22Rv1 (cell line): ENCODE measurements at regions not wholly inside any gene's neighbourhood (a gene's known extent, or its start where the extent isn't known, plus 50 kb on each side); places are given as distances from the start of the nearest gene placed in this dataset.
A peak's percentile ranks its signal among the peaks of the same experiment; 100 is the strongest.

ENCODE experiments used
- H3K27ac ChIP-seq: fragments of 450-650 bp; 2 replicates; pipeline ENCODE4 v1.5.1; 2017
- ZFX ChIP-seq: fragments of 450-650 bp; IDR thresholded peaks from 2 replicates; pipeline ENCODE4 v1.6.1; 2017; ENCODE audit warnings: antibody characterized with exemption, borderline replicate concordance
- TF ChIP-seq, protein P1 (sequence below): fragments of 450-650 bp; IDR thresholded peaks from 2 replicates; pipeline ENCODE4 v1.5.1; 2017; ENCODE audit warnings: mild to moderate bottlenecking

- no peak overlapping the region for H3K27ac ChIP-seq
- TF ChIP-seq, protein P1, sequence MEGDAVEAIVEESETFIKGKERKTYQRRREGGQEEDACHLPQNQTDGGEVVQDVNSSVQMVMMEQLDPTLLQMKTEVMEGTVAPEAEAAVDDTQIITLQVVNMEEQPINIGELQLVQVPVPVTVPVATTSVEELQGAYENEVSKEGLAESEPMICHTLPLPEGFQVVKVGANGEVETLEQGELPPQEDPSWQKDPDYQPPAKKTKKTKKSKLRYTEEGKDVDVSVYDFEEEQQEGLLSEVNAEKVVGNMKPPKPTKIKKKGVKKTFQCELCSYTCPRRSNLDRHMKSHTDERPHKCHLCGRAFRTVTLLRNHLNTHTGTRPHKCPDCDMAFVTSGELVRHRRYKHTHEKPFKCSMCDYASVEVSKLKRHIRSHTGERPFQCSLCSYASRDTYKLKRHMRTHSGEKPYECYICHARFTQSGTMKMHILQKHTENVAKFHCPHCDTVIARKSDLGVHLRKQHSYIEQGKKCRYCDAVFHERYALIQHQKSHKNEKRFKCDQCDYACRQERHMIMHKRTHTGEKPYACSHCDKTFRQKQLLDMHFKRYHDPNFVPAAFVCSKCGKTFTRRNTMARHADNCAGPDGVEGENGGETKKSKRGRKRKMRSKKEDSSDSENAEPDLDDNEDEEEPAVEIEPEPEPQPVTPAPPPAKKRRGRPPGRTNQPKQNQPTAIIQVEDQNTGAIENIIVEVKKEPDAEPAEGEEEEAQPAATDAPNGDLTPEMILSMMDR: no peak
- no peak for TF ChIP-seq ZFX
Measured at GRCh38 chr20:9981829-9982228, 53.0 kb upstream of the ANKEF1 start.

DNA sequence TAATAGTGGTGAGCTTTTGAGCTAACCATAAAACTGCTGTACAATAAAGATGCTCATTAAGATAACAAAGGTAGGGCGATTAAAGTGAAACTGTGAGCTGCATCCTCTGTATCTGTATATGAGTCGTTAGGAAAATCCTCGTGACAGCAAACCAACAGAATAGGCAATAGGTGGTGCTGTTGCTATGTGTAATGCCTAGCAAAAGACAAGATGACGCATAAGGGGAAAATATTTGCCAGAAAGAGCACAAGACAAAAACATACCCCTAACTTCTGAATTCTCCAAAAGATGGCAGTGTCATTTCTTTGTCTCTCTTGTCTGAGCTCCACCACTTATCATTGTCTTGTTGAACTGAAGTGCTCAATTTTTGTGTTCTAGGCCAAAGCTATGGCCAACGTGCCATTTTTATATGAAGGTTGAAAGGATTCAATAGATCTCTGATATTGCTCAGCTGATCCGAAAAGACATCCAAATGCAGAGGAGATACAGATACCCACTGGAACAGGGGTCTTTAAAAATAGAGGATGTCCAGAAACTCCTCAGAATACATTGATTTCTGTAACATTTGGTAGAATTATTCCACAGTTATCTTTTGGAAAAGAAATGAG is 56.3 kb upstream of the ANKEF1 start:
- TF ChIP-seq, protein P1: peak; percentile 76
- no peak for TF ChIP-seq ZFX
- H3K27ac ChIP-seq: no peak overlapping the region

DNA sequence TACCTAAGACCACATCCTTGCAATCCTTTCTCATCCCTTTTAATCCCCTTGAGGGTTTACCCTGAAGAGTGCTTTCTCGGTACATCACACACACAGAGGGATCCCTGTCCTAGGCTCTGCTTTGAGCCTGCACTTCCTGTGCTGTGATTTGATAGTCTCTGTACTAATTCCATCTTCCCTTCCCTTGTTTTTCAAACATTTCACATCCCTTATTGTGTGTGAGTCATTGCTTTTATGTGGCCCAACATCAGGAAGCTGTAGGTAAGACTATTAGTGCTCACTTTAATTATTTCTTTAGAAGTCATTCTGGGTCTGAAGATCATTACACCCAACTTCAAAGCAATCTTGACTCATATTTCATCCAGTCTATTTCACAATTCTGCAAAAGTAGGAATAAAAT is 57.2 kb upstream of the ANKEF1 start:
- no peak for TF ChIP-seq ZFX
- TF ChIP-seq, protein P1: no peak
- no peak overlapping the region for H3K27ac ChIP-seq

DNA sequence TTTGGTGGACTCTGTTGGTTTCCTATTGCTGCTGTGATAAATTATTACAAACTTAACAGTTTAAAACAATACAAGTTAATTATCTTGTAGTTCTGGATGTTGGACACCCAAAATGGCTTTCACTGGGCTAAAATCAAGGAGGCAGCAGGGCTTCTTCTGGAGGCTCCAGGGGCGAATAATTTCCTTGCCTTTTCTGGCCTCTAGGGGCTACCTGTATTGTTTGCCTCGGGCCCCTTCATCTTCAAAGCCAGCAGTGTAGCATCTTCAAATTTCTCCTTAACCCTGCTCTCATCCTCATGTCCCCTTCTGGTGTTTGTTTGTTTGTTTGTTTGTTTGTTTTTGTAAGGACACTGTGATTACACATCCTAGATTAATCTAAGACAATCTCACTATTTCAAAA is 60.5 kb upstream of the ANKEF1 start:
- no peak for TF ChIP-seq ZFX
- TF ChIP-seq, protein P1: no peak; the same call in 1 of the 2 replicates
- H3K27ac ChIP-seq: no peak overlapping the region

DNA sequence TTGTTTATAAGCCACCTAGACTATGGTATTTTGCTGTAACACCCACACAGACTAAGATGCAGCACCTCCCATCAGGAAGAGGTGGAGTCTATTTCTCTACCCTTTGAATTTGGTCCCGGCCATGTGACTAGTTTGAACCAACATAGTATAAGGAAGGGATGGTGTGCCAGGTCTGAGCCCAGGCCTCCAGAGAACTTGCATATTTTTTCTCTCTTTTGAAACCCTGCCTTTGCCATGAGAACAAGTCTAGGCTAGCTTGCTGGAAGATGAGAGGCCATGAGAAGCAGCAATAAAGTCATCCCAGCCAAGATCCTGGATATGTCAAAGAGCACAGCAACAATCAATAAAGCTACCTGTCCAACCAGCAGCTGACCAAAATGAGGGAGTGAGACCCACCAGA is 63.0 kb upstream of the ANKEF1 start:
- TF ChIP-seq, protein P1: no peak
- no peak for TF ChIP-seq ZFX
- no peak overlapping the region for H3K27ac ChIP-seq

DNA sequence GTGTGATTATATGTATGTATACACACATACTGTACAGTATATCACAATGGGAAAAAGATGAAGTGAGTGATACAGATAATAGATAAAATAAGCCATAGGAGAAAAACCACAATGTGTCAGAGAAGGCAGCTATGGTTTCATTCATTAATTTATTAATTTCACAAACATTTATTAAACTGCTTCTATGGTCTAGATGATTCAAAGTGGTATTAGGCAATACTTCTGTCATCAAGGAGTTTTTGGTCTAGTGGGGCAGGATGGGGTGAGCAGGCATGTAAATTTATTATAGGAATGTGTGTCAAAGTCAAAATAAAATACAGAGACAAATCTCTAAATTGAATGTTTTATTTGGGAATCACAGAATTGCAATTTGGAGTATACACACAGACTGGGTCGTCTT is 65.2 kb upstream of the ANKEF1 start:
- H3K27ac ChIP-seq: no peak overlapping the region
- no peak for TF ChIP-seq ZFX
- TF ChIP-seq, protein P1: no peak

DNA sequence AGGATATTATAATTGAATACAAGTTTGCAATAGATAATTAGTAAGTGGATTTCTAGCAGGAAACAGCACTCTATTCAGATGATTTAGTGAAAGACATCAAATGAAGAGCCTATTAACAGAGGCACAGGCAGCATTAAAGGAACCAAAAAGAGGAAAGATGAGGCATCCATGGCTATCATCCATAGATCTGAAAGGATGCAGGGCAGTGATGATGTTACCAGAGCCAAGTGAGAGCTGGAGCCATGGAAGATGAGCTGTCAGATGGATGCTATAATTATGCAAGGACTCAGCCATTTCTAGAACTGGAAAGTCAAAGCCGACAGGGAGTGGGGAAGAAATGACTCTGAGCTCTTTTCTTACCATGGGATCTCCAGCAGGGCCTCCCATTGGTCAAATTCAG is 66.8 kb upstream of the ANKEF1 start:
- TF ChIP-seq ZFX: no peak
- TF ChIP-seq, protein P1: no peak
- H3K27ac ChIP-seq: no peak overlapping the region
